CD4-positive, alpha-beta T cell (primary cell): ENCODE measurements at regions not wholly inside any gene's neighbourhood (a gene's known extent, or its start where the extent isn't known, plus 50 kb on each side); places are given as distances from the start of the nearest gene placed in this dataset.
"Not testable (repeated sequence)": the region's sequence is repeated elsewhere in the genome, so short reads cannot be mapped to it uniquely, and the experiment has no call there.

Experiments
- ATAC-seq: fragments of 200-7000 bp; cut with Tn5 transposase; one replicate; pipeline ENCODE4 v1.10.0; 2022; ENCODE audit warnings: mild to moderate bottlenecking; ENCODE audit not compliant: poor library complexity
- CTCF ChIA-PET: fragments of 350-600 bp; sonication (Branson Sonifier 250); formaldehyde crosslinking; loops from one replicate; lab custom pipeline; 2021; ENCODE audit warnings: antibody characterized with exemption, inconsistent platforms; lab: Charles Lee
- POLR2A ChIA-PET: fragments of 350-600 bp; sonication (Branson Sonifier 250); formaldehyde crosslinking; loops from one replicate; lab custom pipeline; 2021; ENCODE audit warnings: antibody characterized with exemption, inconsistent platforms; lab: Charles Lee
- DNase-seq, 14 experiments: peaks; one replicate each; pipeline ENCODE4 v3.0.0-alpha.2; 2013 to 2020; ENCODE audit warnings: mixed read lengths in 2 of 14
- H3K27ac ChIP-seq, 2 donors: one replicate each; pipeline versions ENCODE4 v1.5.1 to v1.7.0; 2013; ENCODE audit warnings: low read length in 2 of 2, low read depth in 1 of 2, mild to moderate bottlenecking in 1 of 2
- H3K27me3 ChIP-seq, 2 experiments: 1 replicate in 1 of 2; 2 replicates in 1 of 2; pipeline versions ENCODE4 v1.6.1 to v1.7.0; 2013; ENCODE audit warnings: low read length in 2 of 2, control low read depth in 1 of 2, mild to moderate bottlenecking in 1 of 2, moderate library complexity in 1 of 2; ENCODE audit not compliant: insufficient read depth in 2 of 2, control insufficient read depth in 1 of 2
- H3K36me3 ChIP-seq: one replicate; pipeline ENCODE4 v1.6.1; 2013; ENCODE audit warnings: low read length, control low read depth; ENCODE audit not compliant: insufficient read depth
- H3K4me1 ChIP-seq: one replicate; pipeline ENCODE4 v1.6.1; 2013; ENCODE audit warnings: low read length, control low read depth; ENCODE audit not compliant: insufficient read depth
- H3K4me3 ChIP-seq: one replicate; pipeline ENCODE4 v1.5.1; 2013; ENCODE audit warnings: mild to moderate bottlenecking, low read length, moderate library complexity
- H3K9me3 ChIP-seq, 2 experiments: 1 replicate in 1 of 2; 2 replicates in 1 of 2; pipeline versions ENCODE4 v1.6.1 to v1.7.0; 2013; ENCODE audit warnings: low read length in 2 of 2, mild to moderate bottlenecking in 2 of 2, control low read depth in 1 of 2, moderate library complexity in 1 of 2; ENCODE audit not compliant: control insufficient read depth in 1 of 2, insufficient read depth in 1 of 2
- H3K27ac Mint-ChIP-seq: one replicate; pipeline ENCODE4 v1.8.0; 2020; ENCODE audit warnings: mixed read lengths
- H3K27me3 Mint-ChIP-seq: one replicate; pipeline ENCODE4 v1.8.0; 2021; ENCODE audit warnings: mixed read lengths
- H3K36me3 Mint-ChIP-seq: one replicate; pipeline ENCODE4 v1.8.0; 2021; ENCODE audit warnings: low read depth, mixed read lengths
- H3K4me1 Mint-ChIP-seq: one replicate; pipeline ENCODE4 v1.8.0; 2021; ENCODE audit warnings: low read depth, mixed read lengths
- H3K4me3 Mint-ChIP-seq: one replicate; pipeline ENCODE4 v1.8.0; 2020; ENCODE audit warnings: mild to moderate bottlenecking, mixed read lengths
- H3K9me3 Mint-ChIP-seq: one replicate; pipeline ENCODE4 v1.8.0; 2020; ENCODE audit warnings: mixed read lengths
- intact Hi-C, 2 experiments: fragments of 100-400 bp; cut with DNase I in 1 of 2; cut with micrococcal nuclease in 1 of 2; formaldehyde crosslinking; loops; one replicate each; pipeline versions ENCODE4 v1.15.1 to v1.9.0; 2023 to 2025; cut with DNase I, micrococcal nuclease
- TF ChIP-seq, protein P1 (sequence below): fragments of 200-600 bp; IDR thresholded peaks from one replicate; pipeline ENCODE4 v1.8.0; 2022; ENCODE audit warnings: antibody characterized with exemption, mild to moderate bottlenecking

GRCh38 chr1:199029401-199029800 is 390.6 kb downstream of the PTPRC start:
- Mint-ChIP-seq H3K27ac (no peak overlapping the region), H3K27me3 (no peaks in the 10 kb centered on the region), H3K9me3 (peaks cover 3% of the 10 kb centered on the region), H3K4me3 (no peak overlapping the region), H3K36me3 (no peaks in the 10 kb centered on the region), H3K4me1 (peaks cover 13% of the 10 kb centered on the region)
- no peak overlapping the region for H3K4me3 ChIP-seq
- DNase-seq (no peak), ATAC-seq (no peak)
- no peak overlapping the region for H3K27ac ChIP-seq
- no peaks in the 10 kb centered on the region for H3K27me3 ChIP-seq
- TF ChIP-seq, protein P1, sequence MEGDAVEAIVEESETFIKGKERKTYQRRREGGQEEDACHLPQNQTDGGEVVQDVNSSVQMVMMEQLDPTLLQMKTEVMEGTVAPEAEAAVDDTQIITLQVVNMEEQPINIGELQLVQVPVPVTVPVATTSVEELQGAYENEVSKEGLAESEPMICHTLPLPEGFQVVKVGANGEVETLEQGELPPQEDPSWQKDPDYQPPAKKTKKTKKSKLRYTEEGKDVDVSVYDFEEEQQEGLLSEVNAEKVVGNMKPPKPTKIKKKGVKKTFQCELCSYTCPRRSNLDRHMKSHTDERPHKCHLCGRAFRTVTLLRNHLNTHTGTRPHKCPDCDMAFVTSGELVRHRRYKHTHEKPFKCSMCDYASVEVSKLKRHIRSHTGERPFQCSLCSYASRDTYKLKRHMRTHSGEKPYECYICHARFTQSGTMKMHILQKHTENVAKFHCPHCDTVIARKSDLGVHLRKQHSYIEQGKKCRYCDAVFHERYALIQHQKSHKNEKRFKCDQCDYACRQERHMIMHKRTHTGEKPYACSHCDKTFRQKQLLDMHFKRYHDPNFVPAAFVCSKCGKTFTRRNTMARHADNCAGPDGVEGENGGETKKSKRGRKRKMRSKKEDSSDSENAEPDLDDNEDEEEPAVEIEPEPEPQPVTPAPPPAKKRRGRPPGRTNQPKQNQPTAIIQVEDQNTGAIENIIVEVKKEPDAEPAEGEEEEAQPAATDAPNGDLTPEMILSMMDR: no peak
- ChIA-PET CTCF (no interaction called here), POLR2A (no interaction called here)
- H3K4me1 ChIP-seq: no peaks in the 10 kb centered on the region
- no peaks in the 10 kb centered on the region for H3K36me3 ChIP-seq
- H3K9me3 ChIP-seq: no peaks in the 10 kb centered on the region
- intact Hi-C loops: no loop called here

- CTCF ChIA-PET: no interaction called here
- ATAC-seq (no peak), DNase-seq (no peak)
- H3K4me1 ChIP-seq: no peaks in the 10 kb centered on the region
- H3K4me3 Mint-ChIP-seq: no peak overlapping the region
- TF ChIP-seq, protein P1: no peak
- H3K36me3 Mint-ChIP-seq: no peaks in the 10 kb centered on the region
- no peaks in the 10 kb centered on the region for H3K27me3 ChIP-seq
- no peaks in the 10 kb centered on the region for H3K36me3 ChIP-seq
- intact Hi-C loops: no loop called here
- H3K9me3 ChIP-seq: no peaks in the 10 kb centered on the region
- H3K9me3 Mint-ChIP-seq: peaks cover 3% of the 10 kb centered on the region
- no peak overlapping the region for H3K27ac Mint-ChIP-seq
- H3K27me3 Mint-ChIP-seq: no peaks in the 10 kb centered on the region
- H3K27ac ChIP-seq: no peak overlapping the region
- peaks cover 13% of the 10 kb centered on the region for H3K4me1 Mint-ChIP-seq
- POLR2A ChIA-PET: interaction anchor here (1.1 kb wide), 1 partner anchor 239 kb away, joined by 3 read pairs; no protein-coding TSS in a partner anchor
- no peak overlapping the region for H3K4me3 ChIP-seq
These were observed 391.0 kb downstream of the PTPRC start for GRCh38 chr1:199029855-199030254.

- H3K4me3 Mint-ChIP-seq, H3K36me3 ChIP-seq, H3K9me3 Mint-ChIP-seq, CTCF ChIA-PET, H3K36me3 Mint-ChIP-seq, H3K27ac Mint-ChIP-seq, H3K27me3 Mint-ChIP-seq, DNase-seq, H3K9me3 ChIP-seq, ATAC-seq, H3K27ac ChIP-seq, H3K4me3 ChIP-seq, H3K27me3 ChIP-seq, H3K4me1 ChIP-seq, intact Hi-C loops: not testable (repeated sequence)
- H3K4me1 Mint-ChIP-seq: peaks cover 13% of the 10 kb centered on the region
- POLR2A ChIA-PET: interaction anchor here (1.1 kb wide), 1 partner anchor 239 kb away, joined by 3 read pairs; no protein-coding TSS in a partner anchor
These were observed 391.7 kb downstream of the PTPRC start for GRCh38 chr1:199030541-199030940.

DNA sequence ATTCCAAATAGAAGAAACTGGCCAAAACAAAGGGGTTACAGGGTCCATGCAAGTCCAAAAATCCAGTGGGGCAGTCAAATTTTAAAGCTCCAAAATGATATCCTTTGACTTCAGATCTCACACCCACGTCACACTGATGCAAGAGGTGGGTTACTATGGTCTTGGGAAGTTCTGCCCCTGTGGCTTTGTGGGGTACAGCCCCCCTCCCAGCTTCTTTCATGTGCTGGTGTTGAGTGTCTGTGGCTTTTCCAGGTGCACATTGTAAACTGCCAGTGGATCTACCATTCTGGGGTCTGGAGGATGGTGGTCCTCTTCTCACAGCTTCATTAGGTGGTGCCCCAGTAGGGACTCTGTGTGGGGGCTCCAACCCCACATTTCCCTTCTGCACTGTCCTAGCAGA is 392.3 kb downstream of the PTPRC start:
- POLR2A ChIA-PET: interaction anchor here (1.1 kb wide), 1 partner anchor 238 kb away, joined by 3 read pairs; no protein-coding TSS in a partner anchor
- H3K27ac ChIP-seq, H3K4me1 ChIP-seq, H3K36me3 Mint-ChIP-seq, H3K4me3 Mint-ChIP-seq, intact Hi-C loops, H3K4me3 ChIP-seq, H3K27me3 ChIP-seq, H3K27me3 Mint-ChIP-seq, H3K9me3 Mint-ChIP-seq, H3K27ac Mint-ChIP-seq, ATAC-seq, H3K9me3 ChIP-seq, CTCF ChIA-PET, H3K36me3 ChIP-seq, DNase-seq: not testable (repeated sequence)
- H3K4me1 Mint-ChIP-seq: peaks cover 13% of the 10 kb centered on the region

DNA sequence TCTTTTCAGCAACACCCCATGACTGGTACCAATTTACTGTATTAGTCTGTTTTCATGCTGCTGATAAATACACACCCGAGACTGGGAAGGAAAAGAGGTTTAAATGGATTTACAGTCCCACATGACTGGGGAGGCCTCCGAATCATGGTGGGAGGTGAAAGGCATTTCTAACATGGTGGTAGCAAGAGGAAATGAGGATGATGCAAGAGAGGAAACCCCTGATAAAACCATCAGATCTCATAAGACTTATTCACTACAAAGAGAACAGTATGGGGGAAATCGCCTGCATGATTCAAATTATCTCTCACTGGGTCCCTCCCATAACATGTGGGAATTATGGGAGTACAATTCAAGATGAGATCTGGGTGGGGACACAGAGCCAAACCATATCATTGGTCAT is 393.6 kb downstream of the PTPRC start:
- H3K4me3 ChIP-seq, H3K27me3 Mint-ChIP-seq, H3K27me3 ChIP-seq, H3K36me3 ChIP-seq, H3K27ac Mint-ChIP-seq, H3K9me3 Mint-ChIP-seq, H3K36me3 Mint-ChIP-seq, H3K9me3 ChIP-seq, ATAC-seq, H3K4me1 ChIP-seq, intact Hi-C loops, H3K27ac ChIP-seq, CTCF ChIA-PET, POLR2A ChIA-PET, H3K4me3 Mint-ChIP-seq, DNase-seq: not testable (repeated sequence)
- peaks cover 13% of the 10 kb centered on the region for H3K4me1 Mint-ChIP-seq
